Calu3 (cell line): ENCODE measurements at regions not wholly inside any gene's neighbourhood (a gene's known extent, or its start where the extent isn't known, plus 50 kb on each side); places are given as distances from the start of the nearest gene placed in this dataset.

Experiments
- BruUV-seq: library from RNA; stranded (reverse); fragments of 400-500 nt; replicated peaks from 2 replicates; lab custom pipeline; 2021; lab: Mats Ljungman, UMichigan
- CTCF ChIA-PET: fragments of 300-600 bp; sonication (Branson Sonifier 250); formaldehyde crosslinking; loops from one replicate; lab custom pipeline; 2022; ENCODE audit warnings: antibody characterized with exemption; lab: Charles Lee
- DNase-seq: peaks from one replicate; pipeline ENCODE4 v3.0.0; 2022
- H3K27ac Mint-ChIP-seq: one replicate; pipeline ENCODE4 v1.8.0; 2022; ENCODE audit warnings: mixed read lengths; ENCODE audit not compliant: unreplicated experiment
- H3K27me3 Mint-ChIP-seq: one replicate; pipeline ENCODE4 v1.8.0; 2022; ENCODE audit warnings: mixed read lengths; ENCODE audit not compliant: unreplicated experiment
- H3K36me3 Mint-ChIP-seq: one replicate; pipeline ENCODE4 v1.8.0; 2022; ENCODE audit warnings: mild to moderate bottlenecking, moderate library complexity, mixed read lengths; ENCODE audit not compliant: insufficient read depth, unreplicated experiment
- H3K4me1 Mint-ChIP-seq: one replicate; pipeline ENCODE4 v1.8.0; 2022; ENCODE audit warnings: mild to moderate bottlenecking, low read depth, mixed read lengths; ENCODE audit not compliant: unreplicated experiment
- H3K4me3 Mint-ChIP-seq: one replicate; pipeline ENCODE4 v1.8.0; 2022; ENCODE audit warnings: mild to moderate bottlenecking, low read depth, moderate library complexity, mixed read lengths; ENCODE audit not compliant: unreplicated experiment
- H3K9me3 Mint-ChIP-seq: one replicate; pipeline ENCODE4 v1.8.0; 2022; ENCODE audit warnings: low read depth, mixed read lengths; ENCODE audit not compliant: unreplicated experiment
- CTCF ChIP-seq: fragments of 200-600 bp; IDR thresholded peaks from one replicate; pipeline ENCODE4 v1.8.0; 2022; ENCODE audit warnings: antibody characterized with exemption; ENCODE audit not compliant: unreplicated experiment
- intact Hi-C: fragments of 100-400 bp; cut with micrococcal nuclease; formaldehyde crosslinking; loops from one replicate; pipeline ENCODE4 v1.10.0; 2022; ENCODE audit not compliant: unreplicated experiment

DNA sequence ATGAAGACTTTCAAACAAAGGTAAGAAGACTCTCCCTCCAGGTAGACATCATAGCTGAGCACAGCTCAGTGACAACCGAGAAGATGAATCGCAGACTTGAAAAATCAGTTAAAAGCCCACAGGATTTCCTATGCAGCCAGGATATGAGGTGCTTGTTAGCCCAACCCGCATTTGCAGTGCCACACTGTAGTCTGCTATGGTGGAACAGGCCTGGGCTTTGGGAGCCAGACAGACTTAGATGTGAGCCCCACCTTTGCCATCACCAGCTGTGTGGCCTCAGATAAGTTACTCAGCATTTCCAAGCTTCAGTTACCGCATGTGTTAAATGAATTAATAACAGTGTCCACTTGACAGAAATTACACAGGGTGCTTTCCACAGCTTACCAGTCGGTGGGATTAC lies 204.4 kb upstream of the HS3ST3A1 start:
- Mint-ChIP-seq H3K9me3 (peaks cover 8% of the 10 kb centered on the region), H3K27ac (no peak overlapping the region), H3K27me3 (no peaks in the 10 kb centered on the region), H3K4me1 (no peaks in the 10 kb centered on the region), H3K36me3 (no peaks in the 10 kb centered on the region), H3K4me3 (no peak overlapping the region)
- CTCF ChIA-PET: no interaction called here
- DNase-seq: no peak
- TF ChIP-seq CTCF: no peak
- no TSS peak for BruUV-seq
- intact Hi-C loops: no loop called here

- no peaks in the 10 kb centered on the region for H3K27me3 Mint-ChIP-seq
- intact Hi-C loops: no loop called here
- no peak overlapping the region for H3K27ac Mint-ChIP-seq
- H3K9me3 Mint-ChIP-seq: peaks cover 8% of the 10 kb centered on the region
- H3K4me1 Mint-ChIP-seq: no peaks in the 10 kb centered on the region
- CTCF ChIA-PET: no interaction called here
- H3K4me3 Mint-ChIP-seq: no peak overlapping the region
- TF ChIP-seq CTCF: no peak
- BruUV-seq: no TSS peak
- DNase-seq: no peak
- H3K36me3 Mint-ChIP-seq: no peaks in the 10 kb centered on the region
Measured at GRCh38 chr17:13807103-13807502, 205.4 kb upstream of the HS3ST3A1 start.

DNA sequence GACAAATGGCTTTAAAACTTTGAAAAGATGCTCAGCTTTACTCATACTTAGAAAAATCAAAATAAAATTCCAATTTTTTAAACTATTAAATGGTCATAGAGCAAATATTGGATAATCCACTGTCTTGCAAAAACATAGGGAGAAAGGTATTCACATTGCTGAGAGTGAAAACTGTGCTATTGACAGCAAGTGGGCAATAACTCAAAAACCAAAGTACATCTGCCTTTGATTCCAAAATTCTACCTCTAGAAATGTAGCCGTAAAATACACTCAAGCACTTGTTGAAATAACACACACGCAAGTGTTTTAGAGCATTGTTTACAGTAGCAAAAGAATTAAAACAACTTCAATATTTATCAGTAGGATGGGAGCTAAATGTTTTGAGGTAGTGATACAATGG lies 210.6 kb upstream of the HS3ST3A1 start:
- TF ChIP-seq CTCF: no peak
- Mint-ChIP-seq H3K27me3 (no peaks in the 10 kb centered on the region), H3K4me3 (no peak overlapping the region), H3K9me3 (peaks cover 12% of the 10 kb centered on the region), H3K36me3 (no peaks in the 10 kb centered on the region), H3K27ac (no peak overlapping the region), H3K4me1 (no peaks in the 10 kb centered on the region)
- BruUV-seq: no TSS peak
- DNase-seq: no peak
- intact Hi-C loops: no loop called here
- CTCF ChIA-PET: no interaction called here

GRCh38 chr17:13813347-13814240 lies 211.9 kb upstream of the HS3ST3A1 start:
- H3K27me3 Mint-ChIP-seq: no peaks in the 10 kb centered on the region
- CTCF ChIA-PET: no interaction called here
- no peak for TF ChIP-seq CTCF
- H3K4me1 Mint-ChIP-seq: no peaks in the 10 kb centered on the region
- intact Hi-C loops: no loop called here
- H3K27ac Mint-ChIP-seq: no peak overlapping the region
- H3K4me3 Mint-ChIP-seq: no peak overlapping the region
- no peaks in the 10 kb centered on the region for H3K36me3 Mint-ChIP-seq
- BruUV-seq: no TSS peak
- peaks cover 17% of the 10 kb centered on the region for H3K9me3 Mint-ChIP-seq
- no peak for DNase-seq
